Renal pelvis (tissue), 1 donor: ENCODE measurements at regions not wholly inside any gene's neighbourhood (a gene's known extent, or its start where the extent isn't known, plus 50 kb on each side); places are given as distances from the start of the nearest gene placed in this dataset.
"Not testable (repeated sequence)": the region's sequence is repeated elsewhere in the genome, so short reads cannot be mapped to it uniquely, and the experiment has no call there.

ENCODE experiments used
- DNase-seq: peaks from one replicate; pipeline ENCODE4 v3.0.0-alpha.2; 2013

GRCh38 chr6:27190126-27190525, 57.4 kb upstream of the PRSS16 start:
- no peak for DNase-seq

- not testable (repeated sequence) for DNase-seq
These were observed 53.0 kb upstream of the PRSS16 start for GRCh38 chr6:27194453-27194852.

- DNase-seq: not testable (repeated sequence)
These were observed 52.0 kb upstream of the PRSS16 start for GRCh38 chr6:27195547-27195946.
